ENCODE measurements at regions not wholly inside any gene's neighbourhood (a gene's known extent, or its start where the extent isn't known, plus 50 kb on each side); places are given as distances from the start of the nearest gene placed in this dataset.

GRCh38 chr9:26471261-26471660, 421.3 kb downstream of the CAAP1 start:
- TF ChIP-seq RFX5 (IDR thresholded peaks at IDR 0.05; ENCODE audit: low read length) (no peak), CTCF (IDR thresholded peaks at IDR 0.05) (no peak)

Data from SK-N-SH (cell line).